GM21528 (cell line): ENCODE measurements at regions not wholly inside any gene's neighbourhood (a gene's known extent, or its start where the extent isn't known, plus 50 kb on each side); places are given as distances from the start of the nearest gene placed in this dataset.
"Not testable (repeated sequence)": the region's sequence is repeated elsewhere in the genome, so short reads cannot be mapped to it uniquely, and the experiment has no call there.

Source experiments
- ATAC-seq: cut with Tn5 transposase; IDR thresholded peaks from one replicate; pipeline ENCODE4 v1.9.1; 2021; ENCODE audit warnings: mild to moderate bottlenecking, moderate library complexity; ENCODE audit not compliant: unreplicated experiment, low FRiP score

DNA sequence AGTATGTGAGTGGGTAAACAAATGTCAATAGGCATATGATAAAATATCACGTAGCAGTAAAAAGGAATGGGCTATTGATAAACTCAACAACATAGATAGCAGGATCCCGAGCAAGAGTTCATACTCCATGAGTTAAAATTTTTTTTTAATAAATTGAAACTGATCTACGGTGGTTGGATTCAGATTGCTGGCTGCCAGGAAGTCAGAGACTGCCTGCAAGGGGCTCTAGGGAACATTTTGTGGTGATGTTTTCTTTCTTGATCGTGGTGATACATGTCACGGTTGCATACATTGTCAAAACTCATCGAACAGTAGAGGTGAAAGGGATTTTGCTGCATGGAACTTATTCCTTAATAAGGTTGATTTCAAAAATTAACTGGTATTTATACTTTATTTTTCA, 62.6 kb upstream of the WNT7B start:
- no peak for ATAC-seq

GRCh38 chr22:46040471-46041465, 63.8 kb upstream of the WNT7B start:
- no peak for ATAC-seq

DNA sequence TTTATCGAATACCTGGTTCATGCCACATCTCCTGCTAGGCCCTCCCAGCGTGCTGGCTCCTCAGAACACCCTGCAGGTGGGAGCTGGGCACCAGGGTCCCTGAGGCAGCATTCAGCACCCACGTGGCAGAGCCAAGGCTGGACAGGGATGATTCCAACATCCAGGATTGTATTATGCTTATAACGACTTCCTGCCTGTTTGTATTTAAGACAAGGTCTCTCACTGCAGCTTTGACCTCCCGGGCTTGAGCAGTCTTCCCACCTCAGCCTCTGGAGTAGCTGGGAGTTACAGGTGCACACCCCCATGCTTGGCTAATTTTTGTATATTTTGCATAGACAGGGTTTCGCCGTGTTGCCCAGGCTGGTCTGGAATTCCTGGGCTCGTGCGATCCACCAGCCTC, 64.7 kb upstream of the WNT7B start:
- no peak for ATAC-seq

DNA sequence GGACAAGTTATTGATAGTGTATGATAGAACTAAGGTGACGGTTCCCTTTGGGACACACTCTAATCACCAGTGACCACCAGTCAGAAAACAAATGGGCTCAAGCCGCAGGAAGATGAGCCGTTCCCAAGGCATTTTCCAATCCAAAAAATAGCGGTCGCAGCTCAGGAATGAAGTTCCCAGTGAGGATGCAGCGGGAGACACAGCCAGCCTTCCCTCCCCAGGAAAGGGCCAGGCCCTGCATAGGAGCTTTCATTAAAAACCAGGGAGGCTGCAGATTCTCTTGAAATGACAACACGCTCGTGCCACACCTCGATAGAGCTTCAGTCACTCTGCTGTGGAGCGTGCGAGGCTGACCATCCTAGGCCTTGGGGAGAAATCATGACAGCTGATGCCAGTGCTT, 65.8 kb upstream of the WNT7B start:
- no peak for ATAC-seq

DNA sequence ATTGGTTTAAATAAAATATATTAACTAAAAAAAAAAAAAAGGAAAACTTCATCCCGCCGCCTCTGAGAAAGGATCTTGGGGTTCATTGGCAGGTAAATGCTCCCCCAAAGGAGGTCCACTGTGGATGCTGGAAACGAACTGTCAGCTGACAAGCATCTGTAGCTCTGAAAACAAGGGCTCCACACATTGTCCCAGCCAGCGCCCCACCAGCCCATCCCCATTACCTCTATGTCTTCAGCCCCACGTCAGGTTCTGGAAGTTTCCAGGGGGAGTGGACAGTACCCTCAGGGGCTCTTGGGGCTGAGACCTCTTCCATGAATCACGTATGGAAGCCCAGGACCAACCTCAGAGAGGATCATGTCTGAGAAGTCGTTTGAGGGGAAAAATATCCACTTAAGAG, 66.4 kb upstream of the WNT7B start:
- ATAC-seq: no peak

- no peak for ATAC-seq
These were observed 67.1 kb upstream of the WNT7B start for GRCh38 chr22:46043816-46044620.

DNA sequence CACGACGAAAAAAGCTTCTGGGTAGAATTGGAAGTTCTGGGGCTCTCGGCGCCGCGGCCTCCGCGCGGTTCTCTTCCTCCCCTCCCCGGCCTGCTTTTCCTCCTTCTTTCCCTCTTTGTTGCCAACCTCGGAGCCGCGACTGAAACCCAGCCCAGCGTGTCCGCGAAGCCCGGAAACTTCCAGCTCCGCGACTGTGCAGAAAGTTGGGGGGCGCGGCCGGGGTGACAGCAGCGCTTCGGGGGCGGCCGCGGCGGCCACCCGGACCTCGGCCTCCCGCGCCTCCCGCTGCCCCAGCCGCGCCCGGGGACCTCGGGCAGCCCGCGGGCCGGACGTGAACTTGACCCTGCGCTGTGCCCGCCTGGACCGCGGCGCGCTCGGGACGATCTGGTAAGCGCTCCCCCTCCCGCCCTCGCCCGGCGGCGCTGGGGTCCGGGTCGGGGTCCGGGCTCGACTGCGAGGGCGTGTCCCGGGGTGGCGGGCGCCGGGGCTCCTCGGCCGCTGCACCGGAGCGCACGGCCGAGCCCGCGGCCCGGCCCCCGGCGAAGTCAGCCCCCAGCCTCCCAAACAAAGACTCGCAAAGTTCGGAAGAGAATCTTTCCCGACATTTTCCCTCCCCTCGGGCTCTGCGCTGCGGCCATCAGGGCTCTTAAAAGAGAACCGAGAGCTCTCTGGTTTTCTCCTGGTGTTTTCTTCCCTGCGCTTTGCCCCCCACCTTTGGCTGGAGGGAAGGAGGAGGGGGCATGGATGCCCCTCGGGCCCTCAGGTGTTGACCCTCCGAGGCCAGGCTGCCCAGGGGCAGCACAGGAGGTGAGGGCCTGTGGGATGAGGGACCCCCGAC, 67.9 kb upstream of the WNT7B start:
- no peak for ATAC-seq

DNA sequence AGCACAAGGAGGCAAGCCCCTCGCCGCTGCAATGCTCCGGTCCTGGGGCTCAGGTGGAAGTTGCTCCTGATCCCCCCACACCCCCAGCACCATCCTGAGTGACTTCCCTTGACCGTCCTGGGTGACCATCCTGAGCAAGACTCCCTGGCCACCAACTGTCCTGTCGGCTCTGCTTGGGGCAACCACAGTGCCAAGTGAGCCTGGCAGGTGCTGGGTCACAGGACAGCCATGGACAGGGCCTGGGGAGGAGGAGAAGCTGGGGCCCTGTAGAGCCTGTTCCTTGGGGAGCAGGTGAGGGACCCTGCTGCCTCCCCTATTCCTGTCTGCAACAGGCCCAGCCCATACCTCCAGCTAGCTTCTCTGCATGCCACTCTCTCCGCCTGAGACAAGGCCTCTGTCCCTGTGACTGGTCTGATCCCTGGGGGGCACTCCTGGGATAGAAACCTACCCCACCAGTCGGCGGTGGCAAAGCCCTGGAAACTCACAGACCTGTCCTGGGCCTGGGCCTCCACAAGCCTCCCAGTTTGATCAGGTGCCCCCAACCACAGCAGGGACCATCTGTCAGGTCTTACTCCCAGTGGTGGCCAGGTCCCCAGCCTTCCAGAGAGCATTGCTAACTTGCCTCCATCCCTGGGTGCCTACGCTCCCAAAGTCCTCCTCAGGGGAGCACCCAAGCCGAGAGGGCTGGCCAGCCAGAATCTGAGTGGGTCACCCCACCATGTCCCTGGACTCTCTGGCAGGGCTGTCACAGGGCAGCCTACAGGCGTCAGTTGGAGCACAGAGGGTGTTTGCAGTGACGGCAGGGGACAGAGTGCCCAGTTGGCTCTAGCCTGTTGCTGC, 68.7 kb upstream of the WNT7B start:
- ATAC-seq: no peak

- ATAC-seq: no peak
These were observed 69.3 kb upstream of the WNT7B start for GRCh38 chr22:46046299-46046685.

GRCh38 chr22:46047226-46047625, 70.3 kb upstream of the WNT7B start:
- no peak for ATAC-seq

DNA sequence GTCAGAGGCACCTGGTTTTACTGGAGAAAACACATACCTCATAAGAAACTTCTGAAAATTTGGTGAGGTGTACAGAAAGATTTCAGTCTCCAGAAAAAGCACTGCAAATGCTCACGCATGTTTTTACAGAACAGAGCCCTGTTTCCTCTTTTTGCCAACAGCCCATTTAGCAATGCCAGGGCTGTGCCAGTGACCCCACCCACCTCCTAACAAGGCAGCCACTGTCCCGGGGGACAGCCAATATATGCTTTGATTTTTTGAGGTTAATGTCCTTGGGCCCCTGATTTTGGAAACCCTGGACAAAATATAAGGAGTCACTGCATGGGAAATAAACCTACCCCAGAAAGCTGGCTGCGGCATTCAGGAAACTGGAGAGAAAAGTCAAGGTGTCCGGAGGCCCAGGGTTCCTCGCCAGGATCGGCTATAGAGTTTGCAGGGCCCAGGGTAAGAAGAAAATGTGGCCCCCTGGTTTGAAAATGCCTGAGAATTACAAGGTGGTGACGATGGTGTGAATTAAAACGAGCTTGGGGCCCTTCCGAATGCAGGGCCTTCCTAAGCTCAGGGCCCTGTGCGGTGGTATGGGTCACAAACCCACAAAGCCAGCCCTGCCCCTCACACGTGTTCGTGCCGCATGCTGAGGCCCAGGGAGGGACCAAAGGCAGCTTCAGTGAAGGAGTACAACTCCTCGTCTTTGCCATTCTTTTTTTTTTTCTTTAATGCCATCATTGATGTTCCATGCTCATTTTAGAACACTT, 71.1 kb upstream of the WNT7B start:
- no peak for ATAC-seq

DNA sequence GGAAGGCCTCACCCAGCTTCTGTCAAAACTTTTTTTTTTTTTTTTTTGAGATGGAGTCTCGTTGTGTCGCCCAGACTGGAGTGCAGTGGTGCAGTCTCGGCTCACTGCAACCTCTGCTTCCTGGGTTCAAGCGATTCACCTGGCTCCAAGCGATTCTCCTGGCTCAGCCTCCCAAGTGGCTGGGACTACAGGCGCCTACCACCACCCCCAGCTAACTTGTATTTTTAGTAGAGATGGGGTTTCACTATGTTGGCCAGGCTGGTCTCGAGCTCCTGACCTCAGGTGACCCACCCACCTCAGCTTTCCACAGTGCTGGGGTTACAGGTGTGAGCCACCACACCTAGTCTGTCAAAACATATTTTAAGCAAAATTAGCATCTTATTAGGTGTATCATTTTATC, 71.7 kb upstream of the WNT7B start:
- ATAC-seq: not testable (repeated sequence)

GRCh38 chr22:46049726-46050450, 72.9 kb upstream of the WNT7B start:
- no peak for ATAC-seq

DNA sequence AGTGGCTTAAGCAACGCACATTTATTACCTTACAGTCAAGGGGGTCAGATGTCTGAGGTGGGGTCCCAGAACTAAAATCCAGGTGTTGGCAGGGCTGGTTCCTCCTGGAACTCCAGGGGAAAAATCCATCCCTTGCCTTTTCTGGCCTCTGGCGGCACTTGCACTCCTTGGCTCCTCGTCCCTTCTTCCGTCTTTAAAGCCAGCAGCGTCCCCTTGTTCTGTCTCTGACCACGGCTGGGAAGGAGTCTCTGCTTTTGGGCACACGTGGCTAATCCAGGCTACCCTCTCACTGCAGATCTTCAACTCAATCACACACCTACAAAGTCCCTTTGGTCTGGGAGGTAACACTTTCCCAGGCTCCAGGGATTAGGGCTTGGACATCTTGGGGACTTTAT, 73.5 kb upstream of the WNT7B start:
- no peak for ATAC-seq

DNA sequence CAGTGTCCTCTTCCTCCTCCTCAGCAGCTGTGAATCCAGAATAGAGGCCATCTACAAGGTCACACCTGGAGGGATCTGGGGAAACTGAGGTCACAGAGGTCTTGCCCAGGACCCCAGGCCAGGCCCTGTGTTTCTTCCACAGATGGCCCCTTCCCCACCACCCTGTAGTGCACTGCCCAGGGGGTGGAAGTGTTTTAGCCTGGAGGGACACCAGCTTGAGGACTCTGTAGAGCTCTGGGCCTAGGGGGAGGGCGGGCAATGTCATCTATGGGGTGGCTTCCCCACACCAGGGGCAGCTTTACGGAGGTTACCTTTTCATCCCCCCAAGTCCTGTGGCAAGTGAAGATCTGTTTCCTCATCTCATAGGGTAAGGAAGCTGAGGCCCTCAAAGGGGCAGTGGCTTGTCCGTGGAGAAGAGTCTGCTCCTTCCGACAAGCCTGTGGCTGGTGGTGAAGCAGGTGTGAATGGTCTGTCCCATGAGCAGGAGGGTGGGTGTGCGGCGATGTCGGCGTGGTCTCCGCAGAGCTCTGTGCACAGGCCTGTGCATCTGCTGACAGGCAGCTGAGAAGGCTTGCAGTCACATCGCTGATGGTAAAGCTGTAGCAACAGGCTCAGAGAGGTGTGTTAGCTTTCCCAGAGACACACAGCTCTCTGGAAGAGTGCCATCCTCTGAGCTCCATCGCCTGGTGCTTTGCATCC, 74.1 kb upstream of the WNT7B start:
- ATAC-seq: no peak

DNA sequence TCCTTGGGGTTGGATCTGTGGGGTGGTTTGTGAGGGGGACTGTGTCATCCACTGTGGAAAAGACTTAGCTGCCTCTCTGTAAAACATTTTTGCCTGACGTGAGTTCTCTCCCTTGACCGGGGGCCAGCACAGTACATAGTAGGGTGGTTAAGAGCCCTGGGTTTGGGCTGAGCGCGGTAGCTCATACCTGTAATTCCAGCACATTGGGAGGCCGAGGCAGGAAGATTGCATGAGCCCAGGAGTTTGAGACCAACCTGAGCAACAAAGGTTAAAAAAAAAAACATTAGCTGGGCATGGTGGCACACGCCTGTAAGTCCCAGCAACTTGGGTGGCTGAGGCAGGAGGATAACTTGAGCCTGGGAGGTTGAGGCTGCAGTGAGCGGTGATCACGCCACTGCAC, 74.7 kb upstream of the WNT7B start:
- ATAC-seq: no peak

DNA sequence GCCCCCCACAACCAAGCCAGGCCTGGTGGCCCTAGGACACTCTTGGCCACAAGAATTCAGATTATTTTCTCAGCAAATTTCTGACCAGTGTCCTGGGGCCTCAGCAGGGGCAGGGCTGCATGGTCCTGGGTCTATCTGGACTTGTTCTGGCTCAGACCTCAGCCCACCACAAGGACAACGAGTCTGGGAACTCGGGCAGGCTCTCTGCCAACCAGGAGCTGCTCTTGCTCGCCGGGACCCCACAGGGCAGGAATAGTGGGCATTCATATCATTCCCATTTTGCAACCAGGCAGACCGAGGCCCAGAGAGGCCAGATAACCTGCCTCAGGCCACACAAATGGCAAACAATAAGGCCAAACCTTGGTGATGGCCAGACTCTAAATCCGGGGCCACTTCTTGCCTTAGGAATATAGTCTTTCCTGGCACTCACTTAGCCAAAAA, 75.4 kb upstream of the WNT7B start:
- ATAC-seq: no peak
